ENCODE measurements at regions not wholly inside any gene's neighbourhood (a gene's known extent, or its start where the extent isn't known, plus 50 kb on each side); places are given as distances from the start of the nearest gene placed in this dataset.
"Not testable (repeated sequence)": the region's sequence is repeated elsewhere in the genome, so short reads cannot be mapped to it uniquely, and the experiment has no call there.

DNA sequence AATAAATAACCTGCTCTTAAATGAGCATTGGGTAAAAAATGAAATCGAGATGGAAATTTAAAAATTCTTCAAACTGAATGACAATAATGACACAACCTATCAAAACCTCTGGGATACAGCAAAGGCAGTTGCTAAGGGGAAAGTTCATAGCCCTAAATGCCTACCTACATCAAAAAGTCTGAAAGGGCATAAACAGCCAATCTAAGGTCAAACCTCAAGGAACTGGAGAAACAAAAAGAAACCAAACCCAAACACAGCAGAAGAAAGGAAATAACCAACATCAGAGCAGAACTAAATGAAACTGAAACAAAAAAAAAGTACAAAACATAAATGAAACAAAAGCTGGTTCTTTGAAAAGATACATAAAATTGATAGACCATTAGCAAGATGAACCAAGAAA is 119.7 kb downstream of the RSL24D1 start:
- TF ChIP-seq, protein P1, sequence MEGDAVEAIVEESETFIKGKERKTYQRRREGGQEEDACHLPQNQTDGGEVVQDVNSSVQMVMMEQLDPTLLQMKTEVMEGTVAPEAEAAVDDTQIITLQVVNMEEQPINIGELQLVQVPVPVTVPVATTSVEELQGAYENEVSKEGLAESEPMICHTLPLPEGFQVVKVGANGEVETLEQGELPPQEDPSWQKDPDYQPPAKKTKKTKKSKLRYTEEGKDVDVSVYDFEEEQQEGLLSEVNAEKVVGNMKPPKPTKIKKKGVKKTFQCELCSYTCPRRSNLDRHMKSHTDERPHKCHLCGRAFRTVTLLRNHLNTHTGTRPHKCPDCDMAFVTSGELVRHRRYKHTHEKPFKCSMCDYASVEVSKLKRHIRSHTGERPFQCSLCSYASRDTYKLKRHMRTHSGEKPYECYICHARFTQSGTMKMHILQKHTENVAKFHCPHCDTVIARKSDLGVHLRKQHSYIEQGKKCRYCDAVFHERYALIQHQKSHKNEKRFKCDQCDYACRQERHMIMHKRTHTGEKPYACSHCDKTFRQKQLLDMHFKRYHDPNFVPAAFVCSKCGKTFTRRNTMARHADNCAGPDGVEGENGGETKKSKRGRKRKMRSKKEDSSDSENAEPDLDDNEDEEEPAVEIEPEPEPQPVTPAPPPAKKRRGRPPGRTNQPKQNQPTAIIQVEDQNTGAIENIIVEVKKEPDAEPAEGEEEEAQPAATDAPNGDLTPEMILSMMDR (IDR thresholded peaks at IDR 0.05) = not testable (repeated sequence)
- not testable (repeated sequence) for TF ChIP-seq ZFX (IDR thresholded peaks at IDR 0.05; ENCODE audit: borderline replicate concordance)
